ENCODE measurements at regions not wholly inside any gene's neighbourhood (a gene's known extent, or its start where the extent isn't known, plus 50 kb on each side); places are given as distances from the start of the nearest gene placed in this dataset.

DNA sequence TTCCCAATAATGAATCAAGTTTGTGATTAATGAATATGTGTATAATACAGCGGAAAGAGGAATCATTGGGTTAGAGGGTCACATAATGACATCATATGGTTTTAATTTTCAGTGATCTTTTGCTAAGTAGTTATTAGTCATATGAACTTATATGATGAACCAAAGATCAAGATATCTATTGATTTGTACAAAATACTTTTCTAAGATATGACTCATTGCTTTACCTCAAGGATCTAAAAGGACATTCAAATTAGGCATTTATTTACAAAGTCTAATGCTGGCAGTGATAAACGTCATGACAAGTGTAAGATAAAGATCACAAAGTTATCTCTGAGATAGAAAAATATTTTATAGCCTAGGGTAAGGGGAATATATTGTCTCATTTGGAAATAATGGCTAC is 417.8 kb downstream of the RPL10L start:
- TF ChIP-seq SMC3 (IDR thresholded peaks at IDR 0.05) (no peak), CHD2 (IDR thresholded peaks at IDR 0.05; ENCODE audit: low read length, partially characterized antibody) (no peak), RFX5 (IDR thresholded peaks at IDR 0.05) (no peak), FOSL2 (IDR thresholded peaks at IDR 0.05) (no peak), FOSL2 (CRISPR knock-in tag; IDR thresholded peaks at IDR 0.05) (no peak), JUNB (IDR thresholded peaks at IDR 0.05) (no peak)
- TF ChIP-seq, protein P1, sequence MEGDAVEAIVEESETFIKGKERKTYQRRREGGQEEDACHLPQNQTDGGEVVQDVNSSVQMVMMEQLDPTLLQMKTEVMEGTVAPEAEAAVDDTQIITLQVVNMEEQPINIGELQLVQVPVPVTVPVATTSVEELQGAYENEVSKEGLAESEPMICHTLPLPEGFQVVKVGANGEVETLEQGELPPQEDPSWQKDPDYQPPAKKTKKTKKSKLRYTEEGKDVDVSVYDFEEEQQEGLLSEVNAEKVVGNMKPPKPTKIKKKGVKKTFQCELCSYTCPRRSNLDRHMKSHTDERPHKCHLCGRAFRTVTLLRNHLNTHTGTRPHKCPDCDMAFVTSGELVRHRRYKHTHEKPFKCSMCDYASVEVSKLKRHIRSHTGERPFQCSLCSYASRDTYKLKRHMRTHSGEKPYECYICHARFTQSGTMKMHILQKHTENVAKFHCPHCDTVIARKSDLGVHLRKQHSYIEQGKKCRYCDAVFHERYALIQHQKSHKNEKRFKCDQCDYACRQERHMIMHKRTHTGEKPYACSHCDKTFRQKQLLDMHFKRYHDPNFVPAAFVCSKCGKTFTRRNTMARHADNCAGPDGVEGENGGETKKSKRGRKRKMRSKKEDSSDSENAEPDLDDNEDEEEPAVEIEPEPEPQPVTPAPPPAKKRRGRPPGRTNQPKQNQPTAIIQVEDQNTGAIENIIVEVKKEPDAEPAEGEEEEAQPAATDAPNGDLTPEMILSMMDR (IDR thresholded peaks at IDR 0.05), result no peak
- TF ChIP-seq, protein P2, sequence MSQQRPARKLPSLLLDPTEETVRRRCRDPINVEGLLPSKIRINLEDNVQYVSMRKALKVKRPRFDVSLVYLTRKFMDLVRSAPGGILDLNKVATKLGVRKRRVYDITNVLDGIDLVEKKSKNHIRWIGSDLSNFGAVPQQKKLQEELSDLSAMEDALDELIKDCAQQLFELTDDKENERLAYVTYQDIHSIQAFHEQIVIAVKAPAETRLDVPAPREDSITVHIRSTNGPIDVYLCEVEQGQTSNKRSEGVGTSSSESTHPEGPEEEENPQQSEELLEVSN (IDR thresholded peaks at IDR 0.05; ENCODE audit: borderline replicate concordance, low read depth), result no peak

Data from A549 (cell line).